CD14-positive monocyte (primary cell): ENCODE measurements at regions not wholly inside any gene's neighbourhood (a gene's known extent, or its start where the extent isn't known, plus 50 kb on each side); places are given as distances from the start of the nearest gene placed in this dataset.

Experiments used
- DNase-seq, 3 donors: peaks; one replicate each; pipeline ENCODE4 v3.0.0-alpha.2; 2011 to 2022
- H2AFZ ChIP-seq: 2 replicates; pipeline ENCODE4 v1.6.0; 2012; ENCODE audit warnings: mild to moderate bottlenecking, low read depth, low read length, inconsistent platforms; ENCODE audit not compliant: insufficient read depth, poor library complexity, severe bottlenecking
- H3K27ac ChIP-seq, 2 donors: 1 replicate in 1 of 2; 2 replicates in 1 of 2; pipeline ENCODE4 v1.5.1; 2012 to 2013; ENCODE audit warnings: low read length in 2 of 2, control low read depth in 1 of 2, inconsistent platforms in 1 of 2, low read depth in 1 of 2, mild to moderate bottlenecking in 1 of 2
- H3K27me3 ChIP-seq, 2 donors: one replicate each; pipeline versions ENCODE4 v1.6.0 to v1.6.1; 2011 to 2013; ENCODE audit warnings: low read length in 2 of 2; ENCODE audit not compliant: control insufficient read depth in 2 of 2, insufficient read depth in 2 of 2
- H3K36me3 ChIP-seq, 2 donors: replicated peaks in 1 of 2; 1 replicate in 1 of 2; 2 replicates in 1 of 2; pipeline versions ENCODE4 v1.5.1 to v1.6.1; 2012 to 2013; ENCODE audit warnings: low read length in 2 of 2, control low read depth in 1 of 2, inconsistent platforms in 1 of 2, mild to moderate bottlenecking in 1 of 2; ENCODE audit not compliant: insufficient read depth in 2 of 2, control insufficient read depth in 1 of 2
- H3K4me1 ChIP-seq, 2 donors: 1 replicate in 1 of 2; 2 replicates in 1 of 2; pipeline versions ENCODE4 v1.5.1 to v1.6.1; 2012 to 2013; ENCODE audit warnings: low read length in 2 of 2, control low read depth in 1 of 2, inconsistent platforms in 1 of 2, mild to moderate bottlenecking in 1 of 2, moderate library complexity in 1 of 2; ENCODE audit not compliant: insufficient read depth in 2 of 2, control insufficient read depth in 1 of 2
- H3K4me2 ChIP-seq: replicated peaks from 2 replicates; pipeline ENCODE3; 2012; ENCODE audit warnings: low read length, moderate library complexity, mild to moderate bottlenecking; ENCODE audit not compliant: poor library complexity, severe bottlenecking; ENCODE audit errors: extremely low read depth
- H3K4me3 ChIP-seq, 3 experiments: fragments of 200-600 bp in 1 of 3; sonication (generic) in 1 of 3; replicated peaks in 1 of 3; 1 replicate in 2 of 3; 2 replicates in 1 of 3; pipeline ENCODE4 v1.5.1; 2011 to 2013; ENCODE audit warnings: low read length in 3 of 3, mild to moderate bottlenecking in 3 of 3, control low read depth in 2 of 3, low read depth in 2 of 3, inconsistent platforms in 1 of 3, moderate library complexity in 1 of 3
- H3K79me2 ChIP-seq: 2 replicates; pipeline ENCODE4 v1.6.0; 2012; ENCODE audit warnings: mild to moderate bottlenecking, control low read depth, inconsistent platforms, low read length, moderate library complexity; ENCODE audit not compliant: insufficient read depth
- H3K9ac ChIP-seq: 2 replicates; pipeline ENCODE4 v1.6.0; 2017; ENCODE audit warnings: low read length, mild to moderate bottlenecking; ENCODE audit not compliant: insufficient read depth, poor library complexity, severe bottlenecking
- H3K9me3 ChIP-seq, 2 donors: replicated peaks in 1 of 2; 1 replicate in 1 of 2; 2 replicates in 1 of 2; pipeline versions ENCODE4 v1.5.1 to v1.6.1; 2012 to 2013; ENCODE audit warnings: low read length in 2 of 2, control low read depth in 1 of 2; ENCODE audit not compliant: control insufficient read depth in 1 of 2, insufficient read depth in 1 of 2
- H4K20me1 ChIP-seq: 2 replicates; pipeline ENCODE4 v1.6.0; 2012; ENCODE audit warnings: mild to moderate bottlenecking, low read length, control low read depth, moderate library complexity; ENCODE audit not compliant: insufficient read depth
- H3K27ac Mint-ChIP-seq, 7 donors: one replicate each; pipeline ENCODE4 v1.8.0; 2020; ENCODE audit warnings: mild to moderate bottlenecking in 7 of 7, mixed read lengths in 7 of 7, moderate library complexity in 6 of 7, inconsistent platforms in 2 of 7
- H3K27me3 Mint-ChIP-seq, 3 donors: one replicate each; pipeline ENCODE4 v1.8.0; 2021 to 2022; ENCODE audit warnings: low read depth in 3 of 3, mild to moderate bottlenecking in 3 of 3, mixed read lengths in 3 of 3, moderate library complexity in 3 of 3, inconsistent platforms in 1 of 3
- H3K36me3 Mint-ChIP-seq, 2 donors: one replicate each; pipeline ENCODE4 v1.8.0; 2020; ENCODE audit warnings: mixed read lengths in 2 of 2, inconsistent platforms in 1 of 2, mild to moderate bottlenecking in 1 of 2
- H3K4me1 Mint-ChIP-seq: one replicate; pipeline ENCODE4 v1.8.0; 2020; ENCODE audit warnings: mild to moderate bottlenecking, mixed read lengths
- H3K4me3 Mint-ChIP-seq, 2 donors: one replicate each; pipeline ENCODE4 v1.8.0; 2020; ENCODE audit warnings: mild to moderate bottlenecking in 2 of 2, mixed read lengths in 2 of 2, moderate library complexity in 1 of 2
- H3K9me3 Mint-ChIP-seq, 7 donors: one replicate each; pipeline ENCODE4 v1.8.0; 2020 to 2022; ENCODE audit warnings: mixed read lengths in 7 of 7, mild to moderate bottlenecking in 6 of 7, moderate library complexity in 6 of 7, inconsistent platforms in 2 of 7
- CTCF ChIP-seq: fragments of 200-600 bp; IDR thresholded peaks from one replicate; pipeline ENCODE4 v1.8.0; 2022; ENCODE audit warnings: antibody characterized with exemption, mild to moderate bottlenecking
- WGBS: methylation state at CpG from one replicate; pipeline ENCODE4 v1.1.5; 2013; ENCODE audit warnings: missing lambda C conversion rate; ENCODE audit not compliant: insufficient coverage; 5-methylcytosine and 5-hydroxymethylcytosine counted together
- intact Hi-C, 2 donors: fragments of 100-400 bp; cut with micrococcal nuclease; formaldehyde crosslinking; loops; one replicate each; pipeline versions ENCODE4 v1.15.0 to v1.15.1; 2023

GRCh38 chr1:37094302-37094701, 60.0 kb upstream of the GRIK3 start:
- no peak overlapping the region for H3K9ac ChIP-seq
- no peaks in the 10 kb centered on the region for H3K79me2 ChIP-seq
- no peak overlapping the region for H3K27ac ChIP-seq
- no peak for DNase-seq
- H3K4me3 ChIP-seq = no peak overlapping the region
- intact Hi-C loops = no loop called here
- H3K4me1 ChIP-seq = no peaks in the 10 kb centered on the region
- no peak overlapping the region for H3K4me3 Mint-ChIP-seq
- 81% methylated on average over 6 of the region's 6 CpGs for WGBS
- H3K27me3 Mint-ChIP-seq = peaks cover 7 to 15% (median 9%) of the 10 kb centered on the region in 3 donors
- TF ChIP-seq CTCF = no peak
- no peak overlapping the region for H2AFZ ChIP-seq
- no peaks in the 10 kb centered on the region for H3K4me1 Mint-ChIP-seq
- H3K4me2 ChIP-seq = no peak overlapping the region
- no peaks in the 10 kb centered on the region for H3K36me3 ChIP-seq
- H3K27me3 ChIP-seq = no peaks in the 10 kb centered on the region
- H3K27ac Mint-ChIP-seq = no peak overlapping the region
- H4K20me1 ChIP-seq = no peaks in the 10 kb centered on the region
- no peaks in the 10 kb centered on the region for H3K36me3 Mint-ChIP-seq
- H3K9me3 ChIP-seq = no peaks in the 10 kb centered on the region
- peaks cover 0 to 1% (median 0%) of the 10 kb centered on the region in 7 donors for H3K9me3 Mint-ChIP-seq

- Mint-ChIP-seq H3K4me3 (no peak overlapping the region), H3K27ac (no peak overlapping the region), H3K9me3 (peaks cover 0 to 1% (median 0%) of the 10 kb centered on the region in 7 donors), H3K36me3 (no peaks in the 10 kb centered on the region), H3K4me1 (no peaks in the 10 kb centered on the region), H3K27me3 (peaks cover 9 to 14% (median 9%) of the 10 kb centered on the region in 3 donors)
- Histone ChIP-seq H3K36me3 (no peaks in the 10 kb centered on the region), H3K9me3 (no peaks in the 10 kb centered on the region), H3K27ac (no peak overlapping the region), H4K20me1 (no peaks in the 10 kb centered on the region), H2AFZ (no peak overlapping the region), H3K9ac (no peak overlapping the region), H3K4me1 (no peaks in the 10 kb centered on the region), H3K79me2 (no peaks in the 10 kb centered on the region), H3K27me3 (no peaks in the 10 kb centered on the region), H3K4me2 (no peak overlapping the region), H3K4me3 (no peak overlapping the region)
- 60% methylated on average over 1 of the region's 6 CpGs for WGBS
- intact Hi-C loops = no loop called here
- no peak for TF ChIP-seq CTCF
- no peak for DNase-seq
Observed at GRCh38 chr1:37096523-37096922, 62.2 kb upstream of the GRIK3 start.
